GM21526 (cell line): ENCODE measurements at regions not wholly inside any gene's neighbourhood (a gene's known extent, or its start where the extent isn't known, plus 50 kb on each side); places are given as distances from the start of the nearest gene placed in this dataset.

Experiments used
- ATAC-seq: cut with Tn5 transposase; IDR thresholded peaks from one replicate; pipeline ENCODE4 v1.9.1; 2021; ENCODE audit warnings: moderate library complexity; ENCODE audit not compliant: unreplicated experiment, low FRiP score

DNA sequence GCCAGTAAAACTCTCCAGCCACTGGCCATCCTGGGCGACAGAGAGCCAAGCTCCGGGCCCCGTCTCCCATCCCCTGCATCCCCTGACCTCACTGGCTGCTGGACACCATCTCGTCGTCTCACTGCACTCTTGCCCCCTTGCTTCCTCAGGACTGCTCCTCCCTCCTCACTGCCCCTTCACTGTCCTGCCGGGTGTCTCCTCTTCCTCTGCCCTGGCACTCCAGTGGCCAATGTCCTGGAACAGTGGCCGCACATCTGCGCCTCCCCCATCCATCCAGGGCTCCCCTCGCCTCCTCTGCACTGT, 800.4 kb downstream of the BRD1 start:
- ATAC-seq, result no peak

DNA sequence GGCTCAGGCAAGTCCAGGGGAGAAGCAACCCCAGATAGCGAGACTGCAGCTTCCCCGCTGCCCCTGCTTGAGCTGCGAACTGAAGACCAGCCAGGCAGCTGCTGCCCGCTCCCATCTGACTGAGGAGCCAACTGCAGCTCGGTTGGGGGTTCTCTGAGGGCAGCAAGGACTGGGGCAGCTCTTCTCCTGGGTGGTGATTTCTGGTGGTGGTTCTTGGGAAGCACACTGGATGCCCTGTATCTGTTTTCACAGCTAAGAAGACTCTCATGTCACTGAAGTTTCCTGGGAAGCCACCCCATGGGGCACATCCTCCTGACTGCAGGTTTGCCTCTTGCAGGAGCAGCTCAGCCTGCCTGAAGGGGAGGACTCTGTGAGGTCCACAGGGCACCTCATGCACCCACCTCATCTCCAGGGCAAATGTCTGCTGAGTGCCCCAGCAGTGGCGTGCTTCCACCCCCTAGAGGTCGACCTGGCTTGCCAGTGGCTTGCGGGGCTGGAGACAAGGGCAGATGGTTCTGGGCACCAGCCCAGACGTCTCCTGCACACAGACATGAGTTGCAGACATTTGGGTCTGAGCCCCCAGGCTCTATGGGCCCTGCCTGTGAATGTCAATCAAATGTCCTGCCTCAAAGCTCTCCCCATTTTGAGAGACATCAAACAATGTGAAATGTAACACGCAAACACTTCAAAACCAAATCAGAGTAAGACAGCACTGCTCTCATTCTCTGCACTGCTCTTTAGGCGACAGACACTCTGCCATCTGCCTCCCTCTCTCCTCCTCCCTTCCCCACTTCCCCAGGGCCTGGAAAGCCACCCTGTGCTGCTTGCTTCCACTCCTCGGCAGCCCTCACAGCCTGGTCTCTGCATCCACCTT, 800.9 kb downstream of the BRD1 start:
- no peak for ATAC-seq

DNA sequence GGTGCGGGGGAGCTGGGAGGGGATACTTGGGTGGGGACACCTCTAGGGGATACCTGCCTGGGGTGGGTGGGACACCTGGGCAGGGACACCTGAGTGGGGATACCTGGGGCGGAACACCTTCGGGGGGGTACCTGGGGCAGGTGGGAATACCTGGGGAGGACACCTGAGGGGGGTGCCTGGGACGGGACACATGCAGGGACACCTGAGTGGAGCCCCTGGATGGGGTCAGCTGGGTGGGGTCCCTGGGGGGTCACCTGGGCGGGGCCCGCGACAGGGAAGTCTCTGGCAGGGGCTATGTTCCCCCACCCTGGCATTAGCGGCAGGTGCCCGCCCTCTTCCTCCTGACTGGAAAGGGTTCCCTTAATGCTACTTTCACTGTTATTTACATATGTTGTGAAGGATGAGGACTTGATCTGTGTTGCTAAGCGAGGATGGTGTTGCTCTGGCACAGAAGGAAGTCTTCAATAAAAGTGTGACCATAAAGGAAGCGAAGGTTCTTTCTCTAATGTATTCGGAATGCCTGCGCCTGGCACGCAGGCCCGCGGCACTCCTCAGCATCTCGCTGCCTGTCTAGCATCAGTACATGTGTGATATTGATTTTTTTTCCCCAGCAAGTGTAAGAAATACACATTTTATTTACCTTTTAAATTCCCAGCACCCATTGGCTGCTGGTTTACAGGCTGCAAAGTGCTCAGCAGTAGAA, 801.7 kb downstream of the BRD1 start:
- ATAC-seq, result no peak

DNA sequence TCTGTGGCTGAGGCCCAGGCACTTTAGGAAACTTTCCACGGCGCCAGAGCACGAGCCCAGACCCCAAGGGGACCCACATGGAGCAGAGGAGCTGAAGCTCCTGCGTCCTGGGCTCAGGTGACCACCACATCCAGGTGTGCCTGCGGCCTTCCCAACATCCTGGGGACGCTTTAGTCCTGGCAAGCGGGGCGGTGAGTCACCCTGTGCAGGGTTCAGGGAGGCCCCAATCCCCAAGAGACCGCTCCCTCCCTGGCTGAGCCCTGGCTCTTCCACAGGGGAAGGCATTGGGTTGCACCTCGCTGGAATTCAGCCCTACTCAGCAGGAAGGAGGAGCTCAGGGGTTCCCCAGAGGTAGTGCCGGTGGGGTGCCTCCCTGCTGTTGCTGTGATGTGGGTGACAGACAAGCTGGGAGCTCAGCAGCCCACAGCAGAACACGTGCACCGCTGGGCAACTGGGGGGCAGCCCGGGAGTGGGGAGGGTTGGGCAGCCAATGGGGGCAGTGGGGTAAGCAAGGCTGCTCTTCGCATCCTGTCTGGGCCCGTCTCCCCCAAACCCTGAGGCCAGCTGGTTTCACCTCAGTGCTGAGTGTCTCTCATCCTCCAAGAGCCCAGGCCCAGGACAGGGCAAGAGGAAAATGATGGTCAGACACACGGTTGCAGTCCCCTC, 802.8 kb downstream of the BRD1 start:
- ATAC-seq, result no peak

DNA sequence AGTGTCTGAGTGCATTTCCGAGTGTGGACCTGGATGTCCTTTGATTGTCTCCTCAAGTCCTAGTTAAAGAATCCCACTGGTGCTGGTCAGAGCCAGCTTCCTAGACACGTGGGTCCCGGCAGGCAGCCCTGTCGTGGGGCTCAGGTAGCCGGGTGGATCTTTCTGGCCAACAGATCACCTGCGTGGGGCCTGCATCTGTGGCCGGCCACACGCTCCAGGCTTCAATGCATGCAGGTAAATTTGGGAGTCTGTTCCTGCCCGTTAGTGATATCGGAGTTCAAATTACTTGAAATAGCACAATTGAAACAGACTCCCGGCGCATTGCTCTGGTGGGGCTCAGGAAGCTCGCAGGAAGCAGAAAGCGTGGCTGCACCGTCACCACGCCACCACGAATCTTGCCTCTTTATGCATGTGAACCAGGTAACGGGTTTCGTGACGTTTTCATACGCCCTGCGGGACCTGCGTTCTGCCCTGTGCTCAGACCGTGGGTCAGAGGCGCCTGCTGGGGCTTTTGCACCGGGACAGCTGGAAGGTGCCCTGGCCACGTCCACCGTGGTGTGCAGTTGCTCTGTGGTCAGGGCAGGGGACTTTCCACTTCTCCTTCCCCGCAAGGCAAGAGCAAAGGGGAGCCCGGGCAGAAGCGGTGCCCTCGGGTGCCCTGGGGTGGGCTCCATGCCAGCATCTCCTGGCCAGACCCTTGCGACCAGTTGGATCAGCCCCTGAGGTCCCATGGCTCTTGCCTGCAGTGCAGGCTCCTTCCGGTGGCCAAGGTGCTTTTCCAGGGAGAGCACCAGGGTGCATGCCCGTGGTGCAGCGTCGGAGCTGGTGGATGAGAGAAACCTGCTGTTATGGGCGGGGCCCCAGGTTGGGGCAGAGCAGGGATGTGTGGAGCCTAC, 803.5 kb downstream of the BRD1 start:
- no peak for ATAC-seq

DNA sequence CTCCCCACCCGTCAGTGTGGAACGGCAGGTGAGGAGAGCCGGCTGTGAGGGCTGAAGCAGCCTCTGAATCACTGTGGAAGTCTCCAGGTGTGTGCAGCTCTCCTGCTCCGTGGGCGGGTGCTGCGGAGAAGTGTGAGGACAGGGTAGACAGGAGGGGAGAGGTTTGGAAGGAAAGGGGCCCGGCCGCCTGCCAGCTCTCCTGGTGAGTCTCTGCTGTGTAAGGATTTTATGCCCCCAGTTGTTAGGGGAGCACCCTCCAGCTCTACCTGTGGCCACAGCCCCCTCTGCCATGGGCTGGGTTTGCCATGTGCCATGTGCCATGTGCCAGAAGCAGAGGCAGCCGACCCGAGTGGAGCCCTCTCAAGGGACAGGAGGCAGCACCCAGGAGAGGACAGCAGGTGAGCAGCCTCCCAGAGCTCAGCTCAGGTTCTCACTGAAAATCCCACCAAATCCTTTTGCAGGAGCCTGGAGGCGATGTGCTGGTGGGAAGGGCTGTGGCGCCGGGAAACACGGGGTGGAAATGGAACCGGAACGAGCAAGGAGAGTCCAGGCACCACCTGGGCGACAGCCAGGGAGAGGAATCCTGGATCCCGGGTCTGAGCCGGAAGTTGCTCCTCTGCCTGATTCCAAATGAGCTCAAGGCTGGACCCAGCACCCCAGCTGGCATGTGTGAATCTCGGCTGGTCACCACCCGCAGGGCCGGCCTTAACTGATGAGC, 804.4 kb downstream of the BRD1 start:
- ATAC-seq, result no peak

DNA sequence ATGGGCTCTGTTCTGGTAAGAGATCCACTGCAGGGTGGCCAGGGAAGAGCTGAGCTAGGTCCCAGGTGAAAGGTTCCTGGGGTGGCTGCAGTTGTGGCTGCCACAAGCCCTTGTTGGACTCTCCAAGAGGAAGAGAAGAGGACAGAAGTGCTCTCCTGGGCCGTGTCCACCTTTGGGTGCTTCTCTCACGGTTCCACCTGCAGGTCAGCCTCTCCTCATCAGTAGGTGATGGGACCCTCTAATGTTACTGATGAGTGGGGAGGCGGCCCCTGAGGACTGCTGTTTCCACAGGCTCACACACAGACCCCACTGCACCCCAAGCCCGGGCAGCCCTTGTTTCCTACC, 804.9 kb downstream of the BRD1 start:
- ATAC-seq, result no peak

DNA sequence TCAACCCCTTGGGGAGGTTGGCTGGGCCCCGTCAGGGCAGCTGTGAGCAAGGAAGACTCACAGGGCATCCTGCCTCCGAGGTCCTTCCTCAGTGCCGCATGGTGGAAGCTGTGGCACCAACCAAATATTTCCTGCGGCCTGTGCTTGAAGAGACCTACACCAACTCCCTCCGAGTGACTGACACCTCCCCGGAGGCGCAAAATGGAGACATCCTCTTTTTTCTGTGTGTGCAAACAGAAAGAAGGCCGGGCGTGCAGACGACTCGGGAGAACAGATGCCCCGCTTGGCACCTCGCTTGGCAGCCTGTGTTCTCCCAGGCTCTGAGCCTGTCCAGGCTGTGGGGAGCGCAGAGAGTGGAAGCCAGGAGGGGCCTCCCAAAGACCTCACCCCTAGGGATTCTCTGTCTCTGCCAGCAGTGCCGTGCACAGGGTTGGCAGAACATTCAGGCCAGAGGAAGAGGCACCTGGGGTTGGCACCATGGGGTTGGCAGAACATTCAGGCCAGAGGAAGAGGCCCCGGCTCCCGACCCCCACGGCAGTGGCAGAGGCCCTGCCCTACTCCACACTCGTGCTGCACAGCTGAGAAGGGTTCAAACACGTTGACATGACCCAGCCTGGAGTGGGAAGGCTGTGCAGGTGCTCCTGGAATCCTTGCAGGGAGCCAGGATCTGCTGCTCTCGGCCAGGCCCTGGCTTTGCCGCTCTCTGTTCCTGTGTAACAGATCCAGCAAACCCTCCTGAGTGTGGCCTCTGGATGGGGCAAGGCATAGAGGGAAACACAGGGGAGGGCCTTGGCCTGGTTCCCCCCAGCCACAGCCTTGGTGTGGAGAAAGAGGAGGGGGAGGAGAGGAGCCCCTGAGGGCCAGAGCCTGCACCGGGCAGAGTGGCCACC, 805.5 kb downstream of the BRD1 start:
- ATAC-seq, result no peak

DNA sequence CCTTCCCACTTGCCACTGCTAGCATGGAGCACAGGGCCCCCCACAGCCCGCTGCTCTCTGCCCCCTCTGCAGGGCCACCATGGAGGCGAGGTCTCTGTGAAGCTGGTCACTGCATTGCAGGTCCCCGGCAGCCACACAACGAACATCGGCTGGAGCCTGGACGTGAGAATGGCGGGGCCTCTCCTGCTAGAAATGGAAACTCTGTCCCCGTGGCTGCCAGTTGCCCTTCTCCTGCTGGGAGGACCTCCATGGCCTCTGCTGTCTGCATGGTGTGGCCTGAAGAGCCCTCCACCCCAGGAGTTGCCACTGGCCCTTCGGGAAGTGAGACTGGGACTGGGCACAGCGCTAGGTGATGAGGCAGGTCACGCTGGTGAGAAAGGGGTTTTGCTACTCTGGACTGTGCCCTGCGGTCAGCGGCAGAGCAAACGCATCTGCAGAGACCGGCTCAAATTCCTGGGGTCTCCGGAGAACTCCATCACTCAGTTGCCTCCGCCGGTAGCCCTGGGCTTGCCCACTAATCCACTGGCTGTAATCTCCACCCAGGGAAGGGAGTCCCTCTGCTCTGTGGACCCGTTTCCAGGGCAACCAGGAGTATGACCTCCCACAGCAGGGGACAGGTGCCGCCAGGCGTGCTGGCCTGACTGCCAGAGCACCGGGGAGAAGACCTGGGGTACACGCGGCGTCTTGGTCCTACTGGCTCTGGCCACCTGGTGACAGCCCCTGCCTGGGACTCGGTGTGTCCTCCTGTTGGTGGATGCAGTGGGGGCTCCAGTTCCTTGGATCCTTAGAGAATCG, 806.3 kb downstream of the BRD1 start:
- ATAC-seq, result no peak

DNA sequence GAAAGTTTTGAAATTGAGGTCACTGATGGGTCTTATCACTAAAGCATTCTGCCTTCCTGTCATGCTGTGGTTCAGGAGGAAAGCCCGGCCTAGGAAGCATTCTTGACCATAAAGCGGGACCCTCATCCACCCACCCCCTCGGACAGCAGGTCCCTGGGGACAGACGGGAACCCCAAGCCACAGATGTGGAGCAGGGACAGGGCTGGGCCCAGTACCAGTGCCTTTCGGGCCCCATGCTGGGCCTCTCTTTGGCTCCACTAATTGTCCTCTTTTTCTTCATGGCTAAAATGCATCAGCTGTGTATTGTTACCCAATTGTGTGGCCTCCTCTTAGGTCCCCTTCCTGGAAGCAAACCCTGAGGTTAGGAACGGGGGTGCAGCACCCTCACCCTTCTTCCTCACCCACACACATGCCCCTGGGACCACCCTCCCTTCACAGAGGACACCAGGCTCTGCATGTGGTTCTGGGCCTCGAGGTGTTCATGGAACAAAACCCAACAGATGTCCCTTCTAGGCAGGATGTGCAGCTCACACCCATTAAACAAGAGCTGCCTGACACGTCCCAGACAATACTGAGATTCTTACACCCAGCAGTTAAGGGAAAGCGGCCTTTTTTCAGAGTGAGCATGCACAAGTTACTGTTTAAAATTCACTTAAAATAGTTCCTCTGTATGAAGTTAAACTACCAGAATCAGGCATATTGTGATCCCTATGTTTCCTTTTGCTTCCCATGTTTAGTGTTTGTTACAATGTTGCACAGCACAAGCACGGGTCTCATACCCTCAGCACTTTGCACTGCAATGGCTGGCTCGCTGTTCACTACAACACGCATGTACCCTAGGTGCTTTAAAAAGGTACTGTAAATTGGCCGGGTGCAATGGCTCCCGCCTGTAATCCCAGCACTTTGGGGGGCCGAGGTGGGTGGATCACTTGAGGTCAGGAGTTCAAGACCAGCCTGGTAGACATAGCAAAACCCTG, 807.6 kb downstream of the BRD1 start:
- ATAC-seq, result no peak

DNA sequence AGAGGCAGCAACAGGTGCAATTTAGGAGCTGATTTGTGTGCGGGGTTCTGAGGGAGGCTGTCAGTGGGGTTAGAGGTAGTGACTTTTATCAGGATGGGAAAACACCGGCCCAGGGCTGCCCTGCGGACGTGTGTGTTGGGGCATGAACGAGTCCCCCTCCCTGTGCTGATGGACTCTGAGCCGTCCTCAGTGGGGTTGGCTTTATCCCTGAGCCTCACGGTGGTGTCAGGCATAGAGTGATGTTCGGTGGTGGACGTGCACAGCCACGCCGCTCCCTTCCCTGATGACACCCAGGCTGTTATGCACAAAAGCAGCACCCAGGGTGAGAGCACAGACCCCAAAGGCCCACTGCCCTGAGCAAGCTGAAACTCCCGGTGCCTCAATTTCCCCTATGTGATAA, 809.1 kb downstream of the BRD1 start:
- no peak for ATAC-seq

DNA sequence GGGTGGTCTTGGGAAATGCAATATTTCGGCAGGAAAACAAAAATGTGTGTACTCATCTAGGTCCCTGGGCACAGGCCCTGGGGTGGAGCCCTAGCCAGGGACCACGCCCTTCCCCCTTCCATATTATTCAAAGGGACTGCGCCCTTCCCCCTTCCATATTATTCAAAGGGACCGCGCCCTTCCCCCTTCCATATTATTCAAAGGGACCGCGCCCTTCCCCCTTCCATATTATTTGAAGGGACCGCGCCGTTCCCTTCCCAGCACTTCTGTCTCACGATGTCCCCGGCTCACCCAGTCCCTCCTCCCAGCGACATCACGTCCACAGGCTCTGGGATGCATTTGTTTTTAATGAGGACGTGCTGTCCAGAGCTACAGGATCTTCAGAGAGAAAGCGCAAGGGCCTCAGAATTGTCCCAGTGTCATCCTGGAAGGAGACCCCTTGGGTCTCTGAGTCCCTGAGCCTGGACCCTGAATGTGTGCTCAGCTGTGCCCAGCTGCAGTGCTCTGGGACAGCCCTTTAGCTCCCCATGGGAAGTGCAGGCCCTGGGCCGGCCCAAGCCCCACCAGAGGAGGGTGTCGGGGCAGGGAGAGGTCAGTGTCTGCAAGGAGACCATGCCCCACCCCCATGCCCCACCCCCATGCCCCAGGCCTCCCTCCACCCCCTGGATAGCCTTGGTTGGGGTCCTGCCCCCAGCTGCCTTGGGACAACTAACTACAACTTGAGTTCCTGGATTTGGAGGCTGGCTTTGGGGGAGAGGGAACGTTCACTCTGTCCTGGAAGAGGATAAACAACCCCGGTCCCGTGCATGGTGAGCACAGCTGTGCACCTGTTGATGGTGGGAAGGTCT, 810.0 kb downstream of the BRD1 start:
- no peak for ATAC-seq

DNA sequence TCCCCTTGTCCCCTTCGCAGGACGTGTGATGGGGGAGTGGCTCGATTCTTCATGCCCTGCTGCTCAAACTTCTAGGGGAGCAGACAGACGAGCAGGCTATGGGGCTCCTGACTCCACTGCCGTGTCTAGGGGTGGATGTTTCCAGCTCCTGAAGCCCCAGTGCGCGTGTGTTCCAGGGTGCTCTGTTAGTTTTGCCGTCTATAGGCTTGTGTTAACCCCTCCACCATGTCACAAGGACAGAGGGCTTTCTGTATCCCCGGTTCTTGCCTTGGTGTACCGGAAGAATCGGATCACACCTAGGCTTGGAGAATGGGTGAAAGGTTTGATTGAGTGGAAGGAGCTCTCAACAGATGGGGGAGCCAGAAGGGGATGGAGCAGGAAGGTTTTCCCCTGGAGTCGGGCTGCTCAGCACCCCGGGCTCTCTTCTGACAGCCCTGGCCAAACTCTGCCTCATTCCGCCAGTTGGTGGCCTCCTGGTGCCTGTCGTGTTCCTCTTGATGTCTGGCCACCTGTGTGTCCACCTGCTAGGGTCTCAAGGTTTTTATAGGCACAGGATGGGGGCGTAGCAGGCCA, 810.7 kb downstream of the BRD1 start:
- no peak for ATAC-seq

DNA sequence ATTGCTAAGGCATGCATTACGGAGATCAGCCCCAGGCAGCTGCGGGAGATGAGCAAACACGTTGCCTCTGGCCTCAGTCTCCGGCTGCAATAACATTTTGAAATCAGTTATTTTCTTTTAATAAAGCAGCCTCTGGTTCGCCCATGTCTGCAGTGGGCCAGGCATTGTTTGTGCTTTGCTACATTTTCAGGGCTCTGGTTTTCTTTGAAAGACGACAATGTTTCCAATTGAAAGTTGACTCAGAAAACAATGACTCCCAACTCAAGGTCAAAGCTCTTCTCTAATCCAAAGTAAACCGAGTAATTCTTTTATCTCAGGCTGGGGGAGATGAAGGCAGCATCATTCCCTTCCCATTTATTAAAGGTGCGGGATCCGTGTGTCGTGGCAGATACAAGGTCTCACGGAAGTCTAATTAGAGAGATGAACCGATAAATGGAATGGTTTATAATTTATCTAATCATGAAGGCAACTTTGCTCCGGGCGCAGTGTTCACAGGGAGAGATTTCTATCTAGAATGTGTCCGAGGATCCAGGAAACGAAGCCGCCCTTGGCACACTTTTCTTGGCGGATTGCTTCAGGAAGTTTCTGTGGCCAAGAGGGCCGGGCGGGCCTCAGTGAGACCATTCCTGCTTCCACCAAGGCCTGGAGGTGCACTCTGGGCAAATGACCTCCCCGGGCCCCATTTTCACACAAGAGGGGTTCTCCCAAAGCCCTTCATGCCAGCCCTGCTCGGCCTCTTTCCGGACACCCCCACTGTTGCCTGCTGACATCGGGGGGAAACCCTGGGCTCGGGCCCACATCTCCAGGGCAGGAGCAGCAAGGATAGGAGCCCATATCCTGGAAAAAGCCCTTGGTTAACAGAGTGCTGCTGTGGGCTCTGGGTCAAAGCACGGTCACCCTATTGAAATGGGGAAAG, 811.4 kb downstream of the BRD1 start:
- ATAC-seq, result no peak

DNA sequence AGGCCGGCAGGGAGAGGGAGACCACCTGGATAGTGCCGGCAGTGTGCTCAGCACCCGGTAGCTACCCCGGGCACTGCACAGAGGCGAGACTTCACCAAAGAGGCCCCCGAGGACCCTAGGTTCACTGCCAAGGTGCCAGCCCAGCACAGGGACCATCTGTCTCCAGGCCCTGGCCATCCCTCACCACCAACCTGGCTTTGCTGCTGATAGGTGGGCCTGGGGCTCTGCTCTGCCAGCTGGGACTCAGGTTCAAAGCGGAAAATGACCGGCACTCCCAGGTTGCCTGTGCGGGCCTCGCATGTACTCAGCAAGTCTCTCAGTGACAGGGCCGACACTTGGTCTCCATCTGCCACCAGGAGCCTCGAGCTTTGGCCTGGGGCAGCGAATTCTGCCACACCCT, 812.2 kb downstream of the BRD1 start:
- ATAC-seq, result no peak
